ENCODE measurements at regions not wholly inside any gene's neighbourhood (a gene's known extent, or its start where the extent isn't known, plus 50 kb on each side); places are given as distances from the start of the nearest gene placed in this dataset.

DNA sequence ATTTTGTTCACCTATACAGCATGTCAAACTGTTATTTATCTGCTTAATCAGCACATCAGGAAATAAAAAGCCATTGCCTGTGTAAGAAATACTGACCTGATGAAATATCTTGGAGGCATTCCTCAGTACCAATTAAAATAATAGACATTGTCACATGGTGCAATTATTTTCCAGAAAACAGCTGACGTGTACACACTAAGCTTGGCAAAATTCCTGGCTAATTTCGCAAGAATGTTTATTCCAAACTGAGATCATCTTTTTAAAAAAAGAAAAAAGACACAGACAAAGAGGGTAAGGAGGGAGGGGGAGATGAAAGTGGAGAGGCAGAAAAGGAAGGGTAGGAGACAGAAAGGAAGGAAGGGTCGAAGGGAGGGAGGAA, 61.9 kb upstream of the NFKB1 start:
- TF ChIP-seq, protein P1, sequence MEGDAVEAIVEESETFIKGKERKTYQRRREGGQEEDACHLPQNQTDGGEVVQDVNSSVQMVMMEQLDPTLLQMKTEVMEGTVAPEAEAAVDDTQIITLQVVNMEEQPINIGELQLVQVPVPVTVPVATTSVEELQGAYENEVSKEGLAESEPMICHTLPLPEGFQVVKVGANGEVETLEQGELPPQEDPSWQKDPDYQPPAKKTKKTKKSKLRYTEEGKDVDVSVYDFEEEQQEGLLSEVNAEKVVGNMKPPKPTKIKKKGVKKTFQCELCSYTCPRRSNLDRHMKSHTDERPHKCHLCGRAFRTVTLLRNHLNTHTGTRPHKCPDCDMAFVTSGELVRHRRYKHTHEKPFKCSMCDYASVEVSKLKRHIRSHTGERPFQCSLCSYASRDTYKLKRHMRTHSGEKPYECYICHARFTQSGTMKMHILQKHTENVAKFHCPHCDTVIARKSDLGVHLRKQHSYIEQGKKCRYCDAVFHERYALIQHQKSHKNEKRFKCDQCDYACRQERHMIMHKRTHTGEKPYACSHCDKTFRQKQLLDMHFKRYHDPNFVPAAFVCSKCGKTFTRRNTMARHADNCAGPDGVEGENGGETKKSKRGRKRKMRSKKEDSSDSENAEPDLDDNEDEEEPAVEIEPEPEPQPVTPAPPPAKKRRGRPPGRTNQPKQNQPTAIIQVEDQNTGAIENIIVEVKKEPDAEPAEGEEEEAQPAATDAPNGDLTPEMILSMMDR (conservative IDR thresholded peaks at IDR 0.05), result no peak
- no peak for TF ChIP-seq EZH2 (IDR thresholded peaks at IDR 0.05; ENCODE audit: low read depth)
